Activated CD8-positive, alpha-beta memory T cell treated with anti-CD3 and anti-CD28 coated beads, Interleukin-2, amount 10 ng/mL, durations not matched to agents 7 days and 5 days (primary cell): ENCODE measurements at regions not wholly inside any gene's neighbourhood (a gene's known extent, or its start where the extent isn't known, plus 50 kb on each side); places are given as distances from the start of the nearest gene placed in this dataset.
"Not testable (repeated sequence)": the region's sequence is repeated elsewhere in the genome, so short reads cannot be mapped to it uniquely, and the experiment has no call there.

Experiments used
- ATAC-seq: fragments of 150-1000 bp; cut with Tn5 transposase; one replicate; pipeline ENCODE4 v1.10.0; 2021; ENCODE audit warnings: moderate library complexity
- CTCF ChIA-PET: fragments of 350-600 bp; sonication (Branson Sonifier 250); formaldehyde crosslinking; loops from one replicate; lab custom pipeline; 2021; ENCODE audit warnings: antibody characterized with exemption; lab: Charles Lee
- DNase-seq: peaks from one replicate; pipeline ENCODE4 v3.0.0-alpha.2; 2020
- H3K27ac Mint-ChIP-seq: one replicate; pipeline ENCODE4 v1.8.0; 2021; ENCODE audit warnings: mild to moderate bottlenecking, mixed read lengths
- H3K27me3 Mint-ChIP-seq: one replicate; pipeline ENCODE4 v1.8.0; 2021; ENCODE audit warnings: mixed read lengths
- H3K36me3 Mint-ChIP-seq: one replicate; pipeline ENCODE4 v1.8.0; 2021; ENCODE audit warnings: mild to moderate bottlenecking, mixed read lengths
- H3K4me1 Mint-ChIP-seq: one replicate; pipeline ENCODE4 v1.8.0; 2021; ENCODE audit warnings: mixed read lengths
- H3K4me3 Mint-ChIP-seq: one replicate; pipeline ENCODE4 v1.8.0; 2021; ENCODE audit warnings: mild to moderate bottlenecking, moderate library complexity, mixed read lengths
- H3K9me3 Mint-ChIP-seq: one replicate; pipeline ENCODE4 v1.8.0; 2022; ENCODE audit warnings: low read depth, mixed read lengths

GRCh38 chr6:148635070-148635743, 111.6 kb upstream of the UST start:
- Mint-ChIP-seq H3K4me1 (peaks cover 8% of the 10 kb centered on the region), H3K27me3 (peaks cover 2% of the 10 kb centered on the region), H3K36me3 (peaks cover 3% of the 10 kb centered on the region), H3K27ac (no peak overlapping the region), H3K9me3 (peaks cover 3% of the 10 kb centered on the region), H3K4me3 (no peak overlapping the region)
- DNase-seq (no peak), ATAC-seq (no peak)
- CTCF ChIA-PET = no interaction called here

- H3K36me3 Mint-ChIP-seq, CTCF ChIA-PET, H3K27me3 Mint-ChIP-seq, H3K9me3 Mint-ChIP-seq, DNase-seq, H3K4me3 Mint-ChIP-seq, H3K27ac Mint-ChIP-seq, H3K4me1 Mint-ChIP-seq, ATAC-seq: not testable (repeated sequence)
Measured at GRCh38 chr6:148641836-148642235, 105.0 kb upstream of the UST start.

- ATAC-seq, H3K4me1 Mint-ChIP-seq, H3K36me3 Mint-ChIP-seq, DNase-seq, H3K9me3 Mint-ChIP-seq, CTCF ChIA-PET, H3K27me3 Mint-ChIP-seq, H3K4me3 Mint-ChIP-seq, H3K27ac Mint-ChIP-seq: not testable (repeated sequence)
Measured at GRCh38 chr6:148643208-148643607, 103.6 kb upstream of the UST start.

GRCh38 chr6:148645049-148645448, 101.8 kb upstream of the UST start:
- not testable (repeated sequence) for H3K9me3 Mint-ChIP-seq

GRCh38 chr6:148648754-148649453, 97.9 kb upstream of the UST start:
- DNase-seq = no peak
- CTCF ChIA-PET = no interaction called here
- no peaks in the 10 kb centered on the region for H3K4me1 Mint-ChIP-seq
- peaks cover 4% of the 10 kb centered on the region for H3K36me3 Mint-ChIP-seq
- H3K4me3 Mint-ChIP-seq = no peak overlapping the region
- peaks cover 22% of the 10 kb centered on the region for H3K27me3 Mint-ChIP-seq
- no peak overlapping the region for H3K27ac Mint-ChIP-seq
- peaks cover 8% of the 10 kb centered on the region for H3K9me3 Mint-ChIP-seq
- no peak for ATAC-seq

More at GRCh38 chr6:148645049-148645448, 101.8 kb upstream of the UST start:
- H3K4me3 Mint-ChIP-seq, H3K4me1 Mint-ChIP-seq, DNase-seq, CTCF ChIA-PET, H3K27ac Mint-ChIP-seq, ATAC-seq, H3K36me3 Mint-ChIP-seq: not testable (repeated sequence)
- peaks cover 14% of the 10 kb centered on the region for H3K27me3 Mint-ChIP-seq

GRCh38 chr6:148649454-148649963, 97.3 kb upstream of the UST start:
- CTCF ChIA-PET = no interaction called here
- DNase-seq (no peak), ATAC-seq (no peak)
- Mint-ChIP-seq H3K36me3 (peaks cover 6% of the 10 kb centered on the region), H3K27ac (no peak overlapping the region), H3K4me3 (no peak overlapping the region), H3K27me3 (peaks cover 22% of the 10 kb centered on the region), H3K4me1 (no peaks in the 10 kb centered on the region), H3K9me3 (peaks cover 10% of the 10 kb centered on the region)

GRCh38 chr6:148650941-148651505, 95.8 kb upstream of the UST start:
- ATAC-seq = no peak
- Mint-ChIP-seq H3K27me3 (peaks cover 22% of the 10 kb centered on the region), H3K4me1 (no peaks in the 10 kb centered on the region), H3K4me3 (no peak overlapping the region), H3K27ac (no peak overlapping the region), H3K9me3 (peaks cover 10% of the 10 kb centered on the region), H3K36me3 (peaks cover 6% of the 10 kb centered on the region)
- no peak for DNase-seq
- CTCF ChIA-PET = no interaction called here

- Mint-ChIP-seq H3K4me1 (no peaks in the 10 kb centered on the region), H3K27me3 (peaks cover 22% of the 10 kb centered on the region), H3K36me3 (peaks cover 6% of the 10 kb centered on the region), H3K27ac (no peak overlapping the region), H3K4me3 (no peak overlapping the region), H3K9me3 (peaks cover 13% of the 10 kb centered on the region)
- CTCF ChIA-PET = no interaction called here
- no peak for DNase-seq
- no peak for ATAC-seq
Measured at GRCh38 chr6:148652205-148652604, 94.6 kb upstream of the UST start.

- Mint-ChIP-seq H3K27me3 (peaks cover 20% of the 10 kb centered on the region), H3K4me3 (no peak overlapping the region), H3K9me3 (peaks cover 13% of the 10 kb centered on the region), H3K4me1 (no peaks in the 10 kb centered on the region), H3K27ac (no peak overlapping the region), H3K36me3 (peaks cover 6% of the 10 kb centered on the region)
- CTCF ChIA-PET = no interaction called here
- no peak for ATAC-seq
- no peak for DNase-seq
Measured at GRCh38 chr6:148653138-148653776, 93.6 kb upstream of the UST start.

GRCh38 chr6:148657048-148657447, 89.8 kb upstream of the UST start:
- no peak overlapping the region for H3K4me3 Mint-ChIP-seq
- no peak overlapping the region for H3K27ac Mint-ChIP-seq
- no peak for DNase-seq
- ATAC-seq = no peak
- CTCF ChIA-PET = no interaction called here
- no peaks in the 10 kb centered on the region for H3K4me1 Mint-ChIP-seq
- H3K9me3 Mint-ChIP-seq = peaks cover 19% of the 10 kb centered on the region
- peaks cover 6% of the 10 kb centered on the region for H3K36me3 Mint-ChIP-seq
- peaks cover 17% of the 10 kb centered on the region for H3K27me3 Mint-ChIP-seq

GRCh38 chr6:148658681-148659430, 88.0 kb upstream of the UST start:
- DNase-seq (no peak), ATAC-seq (no peak)
- H3K27me3 Mint-ChIP-seq = peaks cover 25% of the 10 kb centered on the region
- no peaks in the 10 kb centered on the region for H3K4me1 Mint-ChIP-seq
- peaks cover 10% of the 10 kb centered on the region for H3K9me3 Mint-ChIP-seq
- CTCF ChIA-PET = no interaction called here
- no peak overlapping the region for H3K4me3 Mint-ChIP-seq
- H3K36me3 Mint-ChIP-seq = peaks cover 2% of the 10 kb centered on the region
- no peak overlapping the region for H3K27ac Mint-ChIP-seq

- peaks cover 24% of the 10 kb centered on the region for H3K27me3 Mint-ChIP-seq
- peaks cover 20% of the 10 kb centered on the region for H3K9me3 Mint-ChIP-seq
- H3K36me3 Mint-ChIP-seq = peaks cover 5% of the 10 kb centered on the region
- no peak overlapping the region for H3K27ac Mint-ChIP-seq
- ATAC-seq (no peak), DNase-seq (no peak)
- CTCF ChIA-PET = no interaction called here
- H3K4me3 Mint-ChIP-seq = no peak overlapping the region
- no peaks in the 10 kb centered on the region for H3K4me1 Mint-ChIP-seq
Measured at GRCh38 chr6:148667395-148667794, 79.4 kb upstream of the UST start.

- Mint-ChIP-seq H3K27me3 (peaks cover 13% of the 10 kb centered on the region), H3K27ac (no peak overlapping the region), H3K4me3 (no peak overlapping the region), H3K9me3 (peaks cover 25% of the 10 kb centered on the region), H3K36me3 (peaks cover 5% of the 10 kb centered on the region), H3K4me1 (no peaks in the 10 kb centered on the region)
- ATAC-seq (no peak), DNase-seq (no peak)
- CTCF ChIA-PET = no interaction called here
Measured at GRCh38 chr6:148671085-148671484, 75.7 kb upstream of the UST start.
